H1 (cell line): ENCODE measurements at regions not wholly inside any gene's neighbourhood (a gene's known extent, or its start where the extent isn't known, plus 50 kb on each side); places are given as distances from the start of the nearest gene placed in this dataset.

Source experiments
- CTCF ChIP-seq, 3 experiments: IDR thresholded peaks; 1 replicate in 2 of 3; 2 replicates in 1 of 3; pipeline versions ENCODE4 v1.5.1 to v1.6.1; 2011; ENCODE audit warnings: low read length in 3 of 3, mild to moderate bottlenecking in 3 of 3, inconsistent platforms in 2 of 3, low read depth in 1 of 3, moderate library complexity in 1 of 3; ENCODE audit not compliant: insufficient read depth in 1 of 3; ENCODE audit errors: control extremely low read depth in 1 of 3
- SIX5 ChIP-seq: IDR thresholded peaks from 2 replicates; pipeline ENCODE4 v1.6.1; 2011; ENCODE audit warnings: mild to moderate bottlenecking, low read depth, low read length

GRCh38 chr11:23041001-23041503, 180.8 kb upstream of the CCDC179 start:
- no peak for TF ChIP-seq SIX5
- no peak for TF ChIP-seq CTCF (IDR thresholded peaks at IDR 0.05; ENCODE audit: control extremely low read depth in 1 of 3, insufficient read depth in 1 of 3, low read depth in 1 of 3, low read length in 3 of 3)
